Ishikawa (cell line): ENCODE measurements at regions not wholly inside any gene's neighbourhood (a gene's known extent, or its start where the extent isn't known, plus 50 kb on each side); places are given as distances from the start of the nearest gene placed in this dataset.

Source experiments
- CEBPB ChIP-seq: IDR thresholded peaks from 2 replicates; pipeline ENCODE4 v1.6.1; 2012
- CREB1 ChIP-seq: IDR thresholded peaks from 2 replicates; pipeline ENCODE4 v1.6.1; 2012; ENCODE audit warnings: low read depth
- EGR1 ChIP-seq: IDR thresholded peaks from 2 replicates; pipeline ENCODE4 v1.6.1; 2012
- EP300 ChIP-seq: IDR thresholded peaks from 2 replicates; pipeline ENCODE4 v1.6.1; 2012; ENCODE audit warnings: borderline replicate concordance
- FOXM1 ChIP-seq: IDR thresholded peaks from 2 replicates; pipeline ENCODE4 v1.6.1; 2012; ENCODE audit warnings: low read depth, borderline replicate concordance
- NFIC ChIP-seq: IDR thresholded peaks from 2 replicates; pipeline ENCODE4 v1.6.1; 2012
- RAD21 ChIP-seq: IDR thresholded peaks from 2 replicates; pipeline ENCODE4 v1.6.1; 2012; ENCODE audit warnings: low read depth
- TAF1 ChIP-seq: IDR thresholded peaks from 2 replicates; pipeline ENCODE4 v1.6.1; 2012; ENCODE audit warnings: low read depth, mild to moderate bottlenecking
- TCF12 ChIP-seq: IDR thresholded peaks from 2 replicates; pipeline ENCODE4 v1.6.1; 2012; ENCODE audit warnings: low read depth
- TEAD4 ChIP-seq: IDR thresholded peaks from 2 replicates; pipeline ENCODE4 v1.6.1; 2012
- YY1 ChIP-seq: IDR thresholded peaks from 2 replicates; pipeline ENCODE4 v1.6.1; 2012; ENCODE audit warnings: low read depth
- ZBTB7A ChIP-seq: IDR thresholded peaks from 2 replicates; pipeline ENCODE4 v1.6.1; 2012; ENCODE audit warnings: low read depth
- TF ChIP-seq, protein P1 (sequence below): IDR thresholded peaks from 2 replicates; pipeline ENCODE4 v1.6.1; 2012; ENCODE audit warnings: low read depth, mild to moderate bottlenecking
- TF ChIP-seq, protein P2 (sequence below): IDR thresholded peaks from 2 replicates; pipeline ENCODE4 v1.6.1; 2012
- TF ChIP-seq, protein P3 (sequence below): IDR thresholded peaks from 2 replicates; pipeline ENCODE4 v1.6.1; 2012

DNA sequence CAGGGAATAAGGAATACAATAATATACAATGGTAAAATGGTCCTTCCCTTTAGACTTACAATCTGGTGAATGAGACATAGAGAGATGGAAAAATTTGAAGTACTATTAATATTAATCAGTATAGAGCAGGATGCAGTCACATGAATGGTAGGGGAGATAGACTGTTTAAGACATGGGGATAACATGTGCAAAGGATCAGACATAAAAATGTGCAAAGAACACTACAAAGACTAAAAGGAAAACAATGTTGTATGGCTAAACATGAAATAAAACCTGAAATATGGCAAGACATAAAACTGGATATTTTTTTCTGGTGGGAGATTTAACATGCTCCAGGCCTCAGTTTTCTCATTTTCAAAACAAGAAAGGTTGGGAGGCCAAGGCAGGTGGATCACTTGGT lies 182.4 kb upstream of the DPT start:
- TF ChIP-seq TCF12 (no peak), EP300 (no peak), TEAD4 (no peak), ZBTB7A (no peak), FOXM1 (no peak), NFIC (no peak), YY1 (no peak), CREB1 (no peak), TAF1 (no peak), CEBPB (no peak), EGR1 (no peak), RAD21 (no peak)
- TF ChIP-seq, protein P1, sequence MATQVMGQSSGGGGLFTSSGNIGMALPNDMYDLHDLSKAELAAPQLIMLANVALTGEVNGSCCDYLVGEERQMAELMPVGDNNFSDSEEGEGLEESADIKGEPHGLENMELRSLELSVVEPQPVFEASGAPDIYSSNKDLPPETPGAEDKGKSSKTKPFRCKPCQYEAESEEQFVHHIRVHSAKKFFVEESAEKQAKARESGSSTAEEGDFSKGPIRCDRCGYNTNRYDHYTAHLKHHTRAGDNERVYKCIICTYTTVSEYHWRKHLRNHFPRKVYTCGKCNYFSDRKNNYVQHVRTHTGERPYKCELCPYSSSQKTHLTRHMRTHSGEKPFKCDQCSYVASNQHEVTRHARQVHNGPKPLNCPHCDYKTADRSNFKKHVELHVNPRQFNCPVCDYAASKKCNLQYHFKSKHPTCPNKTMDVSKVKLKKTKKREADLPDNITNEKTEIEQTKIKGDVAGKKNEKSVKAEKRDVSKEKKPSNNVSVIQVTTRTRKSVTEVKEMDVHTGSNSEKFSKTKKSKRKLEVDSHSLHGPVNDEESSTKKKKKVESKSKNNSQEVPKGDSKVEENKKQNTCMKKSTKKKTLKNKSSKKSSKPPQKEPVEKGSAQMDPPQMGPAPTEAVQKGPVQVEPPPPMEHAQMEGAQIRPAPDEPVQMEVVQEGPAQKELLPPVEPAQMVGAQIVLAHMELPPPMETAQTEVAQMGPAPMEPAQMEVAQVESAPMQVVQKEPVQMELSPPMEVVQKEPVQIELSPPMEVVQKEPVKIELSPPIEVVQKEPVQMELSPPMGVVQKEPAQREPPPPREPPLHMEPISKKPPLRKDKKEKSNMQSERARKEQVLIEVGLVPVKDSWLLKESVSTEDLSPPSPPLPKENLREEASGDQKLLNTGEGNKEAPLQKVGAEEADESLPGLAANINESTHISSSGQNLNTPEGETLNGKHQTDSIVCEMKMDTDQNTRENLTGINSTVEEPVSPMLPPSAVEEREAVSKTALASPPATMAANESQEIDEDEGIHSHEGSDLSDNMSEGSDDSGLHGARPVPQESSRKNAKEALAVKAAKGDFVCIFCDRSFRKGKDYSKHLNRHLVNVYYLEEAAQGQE = no peak
- TF ChIP-seq, protein P2, sequence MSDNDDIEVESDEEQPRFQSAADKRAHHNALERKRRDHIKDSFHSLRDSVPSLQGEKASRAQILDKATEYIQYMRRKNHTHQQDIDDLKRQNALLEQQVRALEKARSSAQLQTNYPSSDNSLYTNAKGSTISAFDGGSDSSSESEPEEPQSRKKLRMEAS = no peak

DNA sequence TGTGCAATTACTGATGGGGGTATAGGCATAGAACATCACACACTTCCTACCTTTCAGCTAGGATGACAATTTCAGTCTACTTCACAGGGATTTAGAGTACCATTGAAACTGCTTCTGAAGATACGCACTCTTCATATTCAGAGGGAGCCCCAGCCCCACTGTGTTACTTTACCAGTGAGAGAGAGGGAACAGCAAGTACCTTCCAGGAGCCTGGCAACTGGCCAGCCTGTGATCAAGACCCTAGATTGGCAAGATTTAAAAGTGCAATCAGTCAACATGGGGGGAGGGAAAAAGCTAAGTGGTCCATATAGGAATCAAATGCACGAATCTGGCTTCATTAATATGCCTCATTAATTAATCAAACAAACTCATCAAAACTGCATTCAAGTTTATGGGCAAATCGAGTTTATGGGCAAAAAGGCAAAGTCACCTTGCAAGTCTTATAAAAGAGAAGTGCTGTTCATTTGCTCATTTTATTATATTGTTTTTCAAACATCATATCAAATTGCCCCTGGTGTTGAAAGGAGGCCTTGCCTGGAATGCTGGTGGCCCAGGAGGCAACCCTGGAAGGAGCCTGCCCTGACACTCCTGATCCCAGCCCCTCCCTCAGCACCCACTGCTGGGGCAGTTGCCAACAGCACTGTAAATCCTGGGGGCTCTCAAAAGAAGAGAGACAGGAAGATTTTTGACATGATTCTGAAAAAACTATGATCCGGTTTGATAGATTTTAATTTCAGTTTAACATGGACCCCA lies 184.9 kb upstream of the DPT start:
- TF ChIP-seq TEAD4 (no peak), TAF1 (no peak), RAD21 (no peak), YY1 (no peak), NFIC (no peak), EGR1 (no peak), EP300 (no peak), ZBTB7A (no peak), CEBPB (no peak)
- TF ChIP-seq, protein P3, sequence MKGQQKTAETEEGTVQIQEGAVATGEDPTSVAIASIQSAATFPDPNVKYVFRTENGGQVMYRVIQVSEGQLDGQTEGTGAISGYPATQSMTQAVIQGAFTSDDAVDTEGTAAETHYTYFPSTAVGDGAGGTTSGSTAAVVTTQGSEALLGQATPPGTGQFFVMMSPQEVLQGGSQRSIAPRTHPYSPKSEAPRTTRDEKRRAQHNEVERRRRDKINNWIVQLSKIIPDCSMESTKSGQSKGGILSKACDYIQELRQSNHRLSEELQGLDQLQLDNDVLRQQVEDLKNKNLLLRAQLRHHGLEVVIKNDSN = no peak
- TF ChIP-seq, protein P1 = no peak
- TF ChIP-seq, protein P2 = no peak

DNA sequence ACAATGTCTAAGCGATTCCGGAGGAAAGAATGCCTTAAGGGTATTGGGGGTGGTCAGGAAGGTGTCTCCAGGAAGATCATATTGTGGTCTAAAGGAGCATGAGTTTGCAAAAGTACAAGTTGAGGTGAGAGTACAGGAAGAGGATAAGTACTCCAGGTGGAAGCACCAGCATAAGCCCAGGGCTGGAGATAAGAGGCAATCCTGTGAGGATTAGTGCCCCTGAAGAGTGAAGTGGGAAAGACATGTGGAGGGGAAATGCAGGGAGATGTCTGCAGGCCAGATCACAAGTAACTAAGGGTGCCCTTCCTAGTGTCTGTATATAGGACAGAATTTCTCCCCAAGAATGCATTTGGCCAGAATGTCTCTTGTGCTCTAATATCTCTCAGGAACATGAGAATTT lies 188.3 kb upstream of the DPT start:
- TF ChIP-seq NFIC (no peak), FOXM1 (no peak), TAF1 (no peak), TCF12 (no peak), CREB1 (no peak), CEBPB (no peak), ZBTB7A (no peak), TEAD4 (no peak), RAD21 (no peak), YY1 (no peak), EP300 (no peak), EGR1 (no peak)
- TF ChIP-seq, protein P3 = no peak
- TF ChIP-seq, protein P2 = no peak
- TF ChIP-seq, protein P1 = no peak

DNA sequence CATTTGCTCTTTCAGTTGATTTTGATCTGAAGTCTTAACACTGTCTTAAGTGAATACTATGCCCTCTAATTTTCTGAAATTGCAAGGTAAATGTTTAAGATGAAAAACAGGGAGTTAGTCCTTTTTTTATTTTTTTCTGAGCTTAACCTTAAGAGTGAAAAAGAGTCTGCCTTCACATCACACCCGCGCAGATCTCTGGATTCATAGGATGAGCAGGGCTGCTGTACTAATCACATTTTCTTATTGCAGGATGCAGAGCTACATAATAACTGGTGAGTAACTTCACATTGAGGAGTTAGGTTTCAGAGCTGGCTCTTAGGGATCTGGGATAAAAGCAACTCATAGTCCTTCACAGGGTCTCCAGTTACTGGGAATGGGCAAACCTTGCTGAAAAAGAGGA lies 188.7 kb upstream of the ATP1B1 start:
- no peak for TF ChIP-seq FOXM1
- TF ChIP-seq ZBTB7A = no peak
- TF ChIP-seq YY1 = no peak
- TF ChIP-seq, protein P1 = no peak
- no peak for TF ChIP-seq TCF12
- no peak for TF ChIP-seq EGR1
- TF ChIP-seq RAD21 = no peak
